ENCODE measurements at regions not wholly inside any gene's neighbourhood (a gene's known extent, or its start where the extent isn't known, plus 50 kb on each side); places are given as distances from the start of the nearest gene placed in this dataset.

- FAIRE-seq (no peak), DNase-seq (ENCODE audit: low read depth) (no peak)
- Histone ChIP-seq H3K36me3 (ENCODE audit: insufficient read depth, low read length) (no peaks in the 10 kb centered on the region), H3K9ac (ENCODE audit: low read length) (no peak overlapping the region), H3K4me3 (ENCODE audit: insufficient read depth, low read depth, low read length) (no peak overlapping the region), H3K27ac (ENCODE audit: low read depth, low read length) (no peak overlapping the region), H3K4me2 (ENCODE audit: low read length) (no peak overlapping the region), H3K79me2 (ENCODE audit: insufficient read depth, low read length) (no peaks in the 10 kb centered on the region), H3K27me3 (ENCODE audit: insufficient read depth, low read length) (no peaks in the 10 kb centered on the region), H2AFZ (ENCODE audit: low read depth, low read length) (no peak overlapping the region), H3K4me1 (ENCODE audit: insufficient read depth, low read length) (peaks cover 12% of the 10 kb centered on the region), H4K20me1 (ENCODE audit: insufficient read depth, low read length) (no peaks in the 10 kb centered on the region), H3K9me3 (ENCODE audit: insufficient read depth, low read depth, low read length) (no peaks in the 10 kb centered on the region)
- H3K36me3 Mint-ChIP-seq (ENCODE audit: low read depth, unreplicated experiment): no peaks in the 10 kb centered on the region
- H3K4me3 Mint-ChIP-seq (ENCODE audit: unreplicated experiment): no peak overlapping the region
- no peaks in the 10 kb centered on the region for H3K9me3 Mint-ChIP-seq (ENCODE audit: unreplicated experiment)
- TF ChIP-seq EZH2 (IDR thresholded peaks at IDR 0.05; ENCODE audit: insufficient read depth, low read length): no peak
- TF ChIP-seq, protein P1, sequence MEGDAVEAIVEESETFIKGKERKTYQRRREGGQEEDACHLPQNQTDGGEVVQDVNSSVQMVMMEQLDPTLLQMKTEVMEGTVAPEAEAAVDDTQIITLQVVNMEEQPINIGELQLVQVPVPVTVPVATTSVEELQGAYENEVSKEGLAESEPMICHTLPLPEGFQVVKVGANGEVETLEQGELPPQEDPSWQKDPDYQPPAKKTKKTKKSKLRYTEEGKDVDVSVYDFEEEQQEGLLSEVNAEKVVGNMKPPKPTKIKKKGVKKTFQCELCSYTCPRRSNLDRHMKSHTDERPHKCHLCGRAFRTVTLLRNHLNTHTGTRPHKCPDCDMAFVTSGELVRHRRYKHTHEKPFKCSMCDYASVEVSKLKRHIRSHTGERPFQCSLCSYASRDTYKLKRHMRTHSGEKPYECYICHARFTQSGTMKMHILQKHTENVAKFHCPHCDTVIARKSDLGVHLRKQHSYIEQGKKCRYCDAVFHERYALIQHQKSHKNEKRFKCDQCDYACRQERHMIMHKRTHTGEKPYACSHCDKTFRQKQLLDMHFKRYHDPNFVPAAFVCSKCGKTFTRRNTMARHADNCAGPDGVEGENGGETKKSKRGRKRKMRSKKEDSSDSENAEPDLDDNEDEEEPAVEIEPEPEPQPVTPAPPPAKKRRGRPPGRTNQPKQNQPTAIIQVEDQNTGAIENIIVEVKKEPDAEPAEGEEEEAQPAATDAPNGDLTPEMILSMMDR (IDR thresholded peaks at IDR 0.05; ENCODE audit: insufficient read depth, low read depth, low read length): no peak
- no peaks in the 10 kb centered on the region for H3K27me3 Mint-ChIP-seq (ENCODE audit: low read depth, unreplicated experiment)
- H3K27ac Mint-ChIP-seq (ENCODE audit: unreplicated experiment): no peak overlapping the region
- peaks cover 21% of the 10 kb centered on the region for H3K4me1 Mint-ChIP-seq (ENCODE audit: low read depth, unreplicated experiment)
Observed at GRCh38 chr14:31963587-31963986, 113.5 kb upstream of the ARHGAP5 start.

- Histone ChIP-seq H2AFZ (ENCODE audit: low read depth, low read length) (no peak overlapping the region), H3K4me1 (ENCODE audit: insufficient read depth, low read length) (peaks cover 12% of the 10 kb centered on the region), H3K9me3 (ENCODE audit: insufficient read depth, low read depth, low read length) (no peaks in the 10 kb centered on the region), H3K79me2 (ENCODE audit: insufficient read depth, low read length) (no peaks in the 10 kb centered on the region), H4K20me1 (ENCODE audit: insufficient read depth, low read length) (no peaks in the 10 kb centered on the region), H3K9ac (ENCODE audit: low read length) (no peak overlapping the region), H3K4me2 (ENCODE audit: low read length) (no peak overlapping the region), H3K36me3 (ENCODE audit: insufficient read depth, low read length) (no peaks in the 10 kb centered on the region), H3K27me3 (ENCODE audit: insufficient read depth, low read length) (no peaks in the 10 kb centered on the region), H3K27ac (ENCODE audit: low read depth, low read length) (no peak overlapping the region), H3K4me3 (ENCODE audit: insufficient read depth, low read depth, low read length) (no peak overlapping the region)
- no peak for TF ChIP-seq EZH2 (IDR thresholded peaks at IDR 0.05; ENCODE audit: insufficient read depth, low read length)
- TF ChIP-seq, protein P1 (IDR thresholded peaks at IDR 0.05; ENCODE audit: insufficient read depth, low read depth, low read length): no peak
- H3K27ac Mint-ChIP-seq (ENCODE audit: unreplicated experiment): no peak overlapping the region
- peaks cover 24% of the 10 kb centered on the region for H3K4me1 Mint-ChIP-seq (ENCODE audit: low read depth, unreplicated experiment)
- no peaks in the 10 kb centered on the region for H3K27me3 Mint-ChIP-seq (ENCODE audit: low read depth, unreplicated experiment)
- H3K36me3 Mint-ChIP-seq (ENCODE audit: low read depth, unreplicated experiment): no peaks in the 10 kb centered on the region
- no peak overlapping the region for H3K4me3 Mint-ChIP-seq (ENCODE audit: unreplicated experiment)
- no peak for FAIRE-seq
- no peak for DNase-seq (ENCODE audit: low read depth)
- H3K9me3 Mint-ChIP-seq (ENCODE audit: unreplicated experiment): no peaks in the 10 kb centered on the region
Observed at GRCh38 chr14:31964490-31964889, 112.6 kb upstream of the ARHGAP5 start.

- H2AFZ ChIP-seq (ENCODE audit: low read depth, low read length): peak overlapping the region; percentile 13
- FAIRE-seq: no peak
- peaks cover 26% of the 10 kb centered on the region for H3K4me1 Mint-ChIP-seq (ENCODE audit: low read depth, unreplicated experiment)
Observed at GRCh38 chr14:31965071-31965734, 111.9 kb upstream of the ARHGAP5 start.

More at GRCh38 chr14:31965071-31965734, 111.9 kb upstream of the ARHGAP5 start:
- Mint-ChIP-seq H3K4me3 (ENCODE audit: unreplicated experiment) (no peak overlapping the region), H3K36me3 (ENCODE audit: low read depth, unreplicated experiment) (no peaks in the 10 kb centered on the region), H3K27me3 (ENCODE audit: low read depth, unreplicated experiment) (no peaks in the 10 kb centered on the region), H3K27ac (ENCODE audit: unreplicated experiment) (no peak overlapping the region), H3K9me3 (ENCODE audit: unreplicated experiment) (no peaks in the 10 kb centered on the region)
- H3K27me3 ChIP-seq (ENCODE audit: insufficient read depth, low read length): no peaks in the 10 kb centered on the region
- TF ChIP-seq, protein P1 (IDR thresholded peaks at IDR 0.05; ENCODE audit: insufficient read depth, low read depth, low read length): no peak
- TF ChIP-seq EZH2 (IDR thresholded peaks at IDR 0.05; ENCODE audit: insufficient read depth, low read length): no peak
- no peaks in the 10 kb centered on the region for H4K20me1 ChIP-seq (ENCODE audit: insufficient read depth, low read length)
- H3K4me1 ChIP-seq (ENCODE audit: insufficient read depth, low read length): peaks cover 12% of the 10 kb centered on the region
- H3K79me2 ChIP-seq (ENCODE audit: insufficient read depth, low read length): no peaks in the 10 kb centered on the region
- H3K27ac ChIP-seq (ENCODE audit: low read depth, low read length): no peak overlapping the region
- peak overlapping the region; percentile 58 for H3K4me2 ChIP-seq (ENCODE audit: low read length)
- no peaks in the 10 kb centered on the region for H3K36me3 ChIP-seq (ENCODE audit: insufficient read depth, low read length)
- no peak overlapping the region for H3K9ac ChIP-seq (ENCODE audit: low read length)
- no peaks in the 10 kb centered on the region for H3K9me3 ChIP-seq (ENCODE audit: insufficient read depth, low read depth, low read length)
- H3K4me3 ChIP-seq (ENCODE audit: insufficient read depth, low read depth, low read length): no peak overlapping the region
- DNase-seq (ENCODE audit: low read depth): no peak
